Effector CD4-positive, alpha-beta T cell (primary cell): ENCODE measurements at regions not wholly inside any gene's neighbourhood (a gene's known extent, or its start where the extent isn't known, plus 50 kb on each side); places are given as distances from the start of the nearest gene placed in this dataset.
"Not testable (repeated sequence)": the region's sequence is repeated elsewhere in the genome, so short reads cannot be mapped to it uniquely, and the experiment has no call there.

ENCODE experiments used
- DNase-seq: peaks from one replicate; pipeline ENCODE4 v3.0.0-alpha.2; 2020

DNA sequence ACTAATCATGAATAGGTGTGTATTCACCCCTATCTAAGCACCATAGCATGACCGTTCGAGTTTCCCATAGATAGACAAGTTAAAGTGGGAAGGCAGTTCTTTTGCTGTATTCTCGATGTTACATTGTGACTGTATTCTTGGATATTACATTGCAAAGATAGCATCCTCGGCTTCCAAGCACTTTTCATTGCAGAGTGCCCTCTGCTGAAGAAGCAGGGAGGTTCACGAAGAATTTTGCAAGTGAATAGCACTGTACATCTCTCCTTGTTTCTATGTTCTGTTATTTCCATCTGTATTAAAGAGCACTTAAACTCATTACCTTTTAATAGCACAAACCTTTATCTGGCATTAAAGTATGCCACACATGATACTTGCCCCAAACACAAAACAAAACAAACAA lies 426.7 kb upstream of the ARX start:
- no peak for DNase-seq

DNA sequence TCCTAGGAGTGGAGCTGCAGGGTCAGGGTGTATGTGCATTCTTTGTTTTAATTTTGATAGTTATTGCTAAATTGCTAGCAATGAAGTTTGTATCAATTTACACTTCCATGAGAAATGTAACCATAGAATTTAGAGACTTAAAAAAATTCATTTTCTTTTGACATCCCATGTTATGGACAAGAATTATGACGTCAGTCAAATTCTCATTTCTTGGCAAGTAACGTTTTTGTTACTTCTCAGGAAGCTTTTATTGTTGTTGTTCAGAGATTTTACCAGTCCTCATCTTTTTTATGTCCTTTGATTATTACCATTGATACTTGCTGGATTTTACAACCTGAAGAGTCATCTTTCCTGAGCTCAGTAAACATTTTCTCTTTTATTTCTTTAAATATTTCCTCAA lies 417.5 kb upstream of the ARX start:
- DNase-seq = no peak

DNA sequence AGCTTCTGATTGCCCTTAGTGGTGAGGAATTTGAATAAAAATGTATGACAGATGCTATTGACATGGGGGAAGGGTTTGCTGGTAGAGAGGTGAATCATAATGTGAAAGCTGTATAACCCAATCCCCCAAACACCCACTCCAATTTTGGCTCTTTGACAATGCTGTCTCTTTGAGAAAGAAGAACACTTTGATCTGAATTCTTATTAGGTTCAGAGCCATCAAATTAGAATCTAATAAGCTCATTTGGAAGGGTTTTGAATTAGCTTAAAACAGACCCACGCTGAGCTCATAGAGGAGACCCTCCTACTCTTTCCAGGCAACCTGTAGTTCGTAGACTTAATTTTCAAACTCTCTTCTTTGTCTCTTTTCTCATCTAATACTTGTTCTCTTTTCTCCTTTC lies 416.6 kb upstream of the ARX start:
- DNase-seq = no peak

DNA sequence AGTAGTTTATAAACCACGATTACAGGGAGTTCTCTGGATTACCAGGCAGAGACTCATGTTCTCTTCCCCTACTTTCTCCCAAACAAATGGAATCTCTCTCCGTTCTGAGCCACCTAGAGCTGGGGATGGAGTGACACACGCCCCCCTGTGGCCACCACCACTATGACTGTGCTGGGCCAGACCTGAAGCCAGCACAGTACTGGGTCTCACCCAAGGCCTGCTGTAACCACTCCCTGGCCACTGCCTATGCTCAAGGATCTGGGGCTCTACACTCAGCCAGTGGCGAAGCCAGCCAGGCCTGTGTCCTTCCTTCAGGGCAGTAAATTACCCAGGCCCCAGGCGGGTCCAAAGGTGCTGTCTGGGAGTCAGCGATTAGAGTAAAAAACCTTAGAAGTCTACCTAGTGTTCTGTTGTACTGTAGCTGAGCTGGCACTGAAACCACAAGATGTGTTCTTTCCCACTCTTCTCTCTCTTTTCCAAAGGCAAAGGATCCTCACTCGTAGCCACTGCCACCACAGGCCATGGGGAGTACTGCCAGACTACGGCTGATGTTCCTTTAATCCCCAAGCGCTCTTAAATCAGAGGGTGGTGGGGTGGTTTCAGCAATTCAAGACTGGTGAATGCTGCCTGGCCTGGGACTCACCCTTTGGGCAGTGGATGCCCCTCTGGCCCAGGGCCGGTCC lies 412.2 kb upstream of the ARX start:
- no peak for DNase-seq

DNA sequence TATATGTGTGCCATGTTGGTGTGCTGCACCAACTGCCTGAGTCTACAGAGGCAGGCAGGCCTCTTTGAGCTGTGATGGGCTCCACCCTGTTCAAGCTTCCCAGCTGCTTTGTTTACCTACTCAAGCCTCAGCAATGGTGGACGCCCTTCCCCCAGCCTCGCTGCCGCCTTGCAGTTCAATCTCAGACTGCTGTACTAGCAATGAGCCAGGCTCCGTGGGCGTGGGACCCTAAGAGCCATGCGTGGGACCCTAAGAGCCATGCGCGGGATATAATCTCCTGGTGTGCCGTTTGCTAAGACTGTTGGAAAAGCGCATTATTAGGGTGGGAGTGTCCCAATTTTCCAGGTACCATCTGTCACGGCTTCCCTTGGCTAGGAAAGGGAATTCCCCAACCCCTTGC lies 388.4 kb upstream of the ARX start:
- not testable (repeated sequence) for DNase-seq

DNA sequence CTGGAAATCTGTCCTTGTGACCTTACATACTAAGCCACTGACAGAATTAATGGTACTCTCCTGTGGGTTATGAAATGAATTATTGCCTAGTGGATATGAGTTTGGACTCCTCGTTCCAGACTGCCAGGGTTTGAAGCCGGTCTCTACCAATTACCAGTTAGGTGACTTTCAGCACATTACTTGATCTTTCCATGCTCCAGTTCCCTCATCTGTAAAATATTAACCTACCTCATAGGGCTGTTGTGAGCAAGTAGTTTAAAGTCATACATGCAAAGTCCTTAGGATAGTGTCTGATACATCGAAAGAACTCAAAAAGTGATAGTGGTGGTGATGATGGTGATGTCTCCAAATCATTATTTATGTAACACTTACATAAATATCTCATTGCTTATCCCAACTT lies 373.5 kb upstream of the ARX start:
- no peak for DNase-seq

DNA sequence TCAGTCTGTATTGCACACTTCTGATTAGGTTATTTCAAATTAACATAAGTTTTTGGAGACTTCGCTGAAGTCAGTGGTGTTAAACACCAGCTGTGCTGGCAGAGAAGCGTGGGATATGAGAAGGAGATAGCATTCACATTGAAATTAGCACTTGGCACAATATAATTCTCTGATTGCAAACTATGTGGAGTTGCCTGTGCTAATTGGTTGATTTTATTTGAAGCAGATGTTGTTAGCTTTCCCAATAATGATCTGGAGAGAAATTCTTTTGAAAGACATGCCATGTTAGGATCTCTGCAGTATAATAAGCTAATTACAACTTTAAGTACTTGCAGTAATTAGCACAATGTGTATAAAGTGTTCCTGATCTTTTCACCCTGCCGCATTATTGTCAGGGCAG lies 367.4 kb upstream of the ARX start:
- no peak for DNase-seq

DNA sequence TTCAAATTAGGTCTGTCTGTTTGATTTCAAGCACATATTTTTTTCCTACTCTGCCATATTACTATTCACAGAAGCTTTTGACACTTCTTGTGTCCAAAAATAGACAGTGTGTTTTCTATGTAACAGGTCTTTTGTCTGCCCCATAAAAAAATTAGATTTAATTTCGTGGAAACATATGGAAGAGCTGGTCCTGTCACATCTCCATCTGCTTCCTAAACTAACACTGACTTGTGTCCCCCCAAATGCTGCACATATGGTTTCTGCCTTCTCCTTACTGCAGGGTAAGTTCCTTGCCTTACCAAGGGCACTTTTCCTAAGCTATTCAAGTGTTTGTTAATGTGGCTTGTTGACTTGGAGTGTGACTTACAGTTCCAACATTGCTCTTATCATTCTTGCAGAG lies 340.7 kb upstream of the ARX start:
- DNase-seq = no peak

DNA sequence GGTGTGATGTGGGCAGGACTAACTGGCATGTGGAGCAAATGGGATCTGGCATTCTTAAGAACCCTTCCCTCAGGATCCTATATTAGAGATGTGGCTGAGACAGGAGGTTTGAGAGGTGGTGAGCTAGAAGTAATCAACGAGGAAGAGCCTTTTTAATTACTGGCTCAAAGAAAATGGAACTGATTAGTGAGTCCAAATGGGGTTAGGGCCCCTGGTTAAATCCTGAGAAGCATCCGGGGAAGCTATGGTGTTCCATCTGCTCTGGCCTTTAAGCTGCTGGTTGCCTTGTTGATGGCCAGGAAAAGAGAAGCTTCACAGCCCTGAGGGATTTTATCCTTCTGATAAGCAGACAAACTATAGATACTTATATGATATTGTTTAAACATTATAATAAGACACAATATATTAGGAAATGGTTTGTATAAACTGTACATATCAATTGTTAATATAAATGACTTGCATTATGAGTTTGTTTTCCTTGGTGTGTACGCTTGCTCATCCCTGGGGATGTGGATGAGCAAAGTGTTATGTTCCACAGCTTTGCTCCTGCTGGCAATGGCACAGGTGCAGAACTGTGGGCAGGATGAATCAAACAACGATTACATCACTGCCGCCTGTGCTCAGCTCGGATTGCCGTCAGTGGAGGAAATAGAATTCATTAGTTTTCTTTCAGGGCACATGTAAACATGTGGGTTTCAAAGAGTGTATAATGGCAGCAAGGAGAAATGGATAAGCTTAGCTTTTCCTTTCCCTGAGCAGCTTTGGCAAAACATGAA lies 328.6 kb upstream of the ARX start:
- no peak for DNase-seq

DNA sequence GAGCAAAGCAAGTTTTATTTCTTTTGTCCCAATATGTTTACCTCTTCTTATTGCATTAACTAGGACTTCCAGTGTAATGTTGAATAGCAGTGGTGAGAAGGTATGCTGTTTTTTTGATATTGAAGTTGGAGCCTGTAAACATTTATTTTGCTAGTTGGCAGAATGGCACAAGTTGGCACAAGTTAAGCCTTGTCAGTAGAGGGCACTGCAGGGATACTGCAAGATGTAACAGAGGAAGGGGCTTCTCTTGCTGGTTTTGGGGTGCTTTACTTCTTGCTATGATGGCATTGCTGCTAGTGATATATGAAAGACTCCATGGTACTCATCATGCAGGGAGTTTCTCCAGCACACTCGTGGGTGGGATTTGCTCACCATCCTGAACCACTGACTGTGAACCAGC lies 327.3 kb upstream of the ARX start:
- DNase-seq = no peak

DNA sequence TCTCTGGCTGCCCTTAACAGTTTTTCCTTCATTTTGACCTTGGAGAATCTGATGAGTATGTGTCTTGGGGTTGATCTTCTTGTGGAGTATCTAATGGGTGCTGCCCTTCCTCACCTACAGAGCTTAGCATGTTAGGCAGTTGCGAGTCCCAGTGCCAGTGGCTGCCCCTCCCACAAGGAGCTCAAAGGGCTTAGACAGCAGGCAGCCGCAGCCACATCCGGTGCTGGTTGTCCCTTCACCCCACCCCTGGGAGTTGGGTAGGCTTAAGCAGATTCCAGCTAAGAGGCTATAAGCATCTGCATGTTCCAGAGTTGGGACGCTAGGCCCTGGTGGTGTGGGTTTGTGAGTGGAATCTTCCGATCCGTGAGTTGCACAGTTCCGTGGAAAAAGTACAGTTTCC lies 322.1 kb upstream of the ARX start:
- DNase-seq = no peak

DNA sequence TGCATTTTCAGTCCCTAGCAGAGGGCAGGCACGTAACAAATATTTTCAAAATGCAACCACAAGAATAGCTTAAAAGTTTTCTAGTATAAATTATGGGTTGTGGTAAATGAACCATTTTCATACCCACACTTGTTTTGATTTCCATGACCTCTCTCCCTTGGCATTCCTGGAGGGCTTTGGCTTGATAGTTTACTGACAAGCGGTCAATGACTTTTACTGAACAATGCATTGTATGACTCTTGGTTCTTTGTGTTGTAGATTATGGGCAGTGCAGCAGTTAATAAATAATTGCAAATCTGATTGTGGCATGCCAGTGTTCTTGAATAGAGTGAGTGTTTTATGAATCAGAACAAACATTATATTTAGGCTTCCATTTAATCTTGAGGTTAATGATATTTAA lies 285.2 kb upstream of the ARX start:
- DNase-seq = no peak

DNA sequence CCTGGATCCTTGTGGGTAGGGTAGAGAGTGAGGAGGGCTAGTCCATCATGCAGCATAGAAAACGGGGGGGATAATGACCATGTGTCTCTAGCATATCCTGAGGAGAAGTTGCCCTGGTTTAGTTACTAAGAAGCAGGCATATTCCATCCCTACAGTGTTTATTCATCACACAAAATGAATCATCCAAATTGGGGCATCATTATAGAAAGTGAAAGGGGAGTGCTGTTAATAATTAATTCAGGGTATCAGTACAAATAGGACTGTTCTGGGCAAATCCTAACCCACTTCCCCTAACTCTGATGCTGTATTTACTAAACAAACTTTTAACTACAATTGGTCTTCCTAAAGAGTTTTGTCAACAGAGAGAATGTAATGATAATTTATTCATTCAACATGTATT lies 281.1 kb upstream of the ARX start:
- no peak for DNase-seq

DNA sequence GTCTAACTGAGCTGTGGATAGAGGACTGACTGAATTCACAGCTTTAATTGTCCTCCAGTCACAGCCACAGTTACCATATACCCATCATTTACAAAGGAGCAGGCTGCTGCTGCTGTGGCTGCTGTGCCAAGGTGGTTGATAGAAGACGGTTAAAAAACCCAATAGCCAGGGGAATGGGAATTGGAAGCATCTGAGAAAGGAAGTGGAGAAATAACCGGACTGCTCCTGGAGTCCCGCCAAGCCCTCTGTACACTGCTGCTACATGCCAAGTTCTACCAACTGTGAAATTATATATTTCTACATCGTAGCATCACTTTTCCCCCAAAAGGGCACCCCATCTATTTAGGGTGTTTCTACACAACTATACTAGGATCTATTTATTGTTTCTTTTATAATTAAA lies 279.7 kb upstream of the ARX start:
- no peak for DNase-seq

DNA sequence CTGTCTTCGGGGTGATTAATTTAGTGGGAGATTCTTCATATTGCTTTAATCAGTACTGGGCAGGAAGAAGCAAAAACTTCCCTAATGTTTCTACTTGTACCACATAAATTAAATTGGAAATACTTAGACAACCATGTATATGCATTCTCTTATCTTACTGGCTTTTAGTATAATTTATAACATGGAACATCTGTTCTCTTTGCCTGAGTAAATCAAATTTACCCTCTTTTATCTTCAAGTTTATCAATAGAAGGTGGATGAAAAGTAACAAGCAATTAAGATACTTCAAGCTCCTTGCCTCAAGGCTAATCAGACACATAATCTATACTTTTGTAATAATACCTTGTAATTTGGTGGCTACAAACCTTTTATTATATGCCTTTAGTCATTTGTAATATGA lies 274.4 kb upstream of the ARX start:
- DNase-seq = no peak

DNA sequence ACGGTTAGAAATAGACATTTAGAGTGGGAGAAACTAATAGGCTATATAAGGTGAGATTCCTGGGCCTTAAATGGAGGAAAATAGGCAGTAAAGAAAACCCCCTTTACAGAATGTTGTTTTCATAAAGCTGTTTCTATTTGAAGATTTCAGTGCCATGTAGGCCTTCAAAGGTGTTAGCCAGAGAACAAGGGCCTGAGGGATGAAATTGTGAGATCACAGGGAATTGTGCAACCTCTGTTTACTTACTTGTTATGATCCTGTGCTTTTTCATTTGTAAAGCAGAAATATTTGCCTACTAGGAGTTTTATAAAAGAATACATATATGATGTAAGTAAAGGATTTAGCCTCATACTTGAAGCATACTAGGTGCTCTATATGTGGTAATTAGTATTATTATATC lies 272.9 kb upstream of the ARX start:
- no peak for DNase-seq

DNA sequence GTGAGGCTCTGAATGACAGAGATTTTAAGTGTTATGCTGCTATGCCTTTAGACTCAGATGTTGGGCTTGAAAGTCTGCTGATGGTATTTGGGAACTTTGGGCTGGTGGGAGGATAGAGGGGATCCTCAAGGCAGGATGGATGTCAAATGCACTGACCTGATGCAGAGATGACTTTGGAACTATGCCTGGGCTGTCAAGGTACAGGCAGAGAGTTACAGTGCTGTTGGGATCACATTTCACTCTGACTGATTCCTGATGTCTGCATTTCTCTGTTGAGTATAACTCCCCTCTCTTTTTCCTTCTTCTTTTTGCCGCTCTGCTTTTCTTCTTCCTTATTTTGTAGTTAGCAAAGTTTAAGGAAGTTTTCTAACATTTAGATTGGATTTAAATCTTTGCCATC lies 271.8 kb upstream of the ARX start:
- no peak for DNase-seq

DNA sequence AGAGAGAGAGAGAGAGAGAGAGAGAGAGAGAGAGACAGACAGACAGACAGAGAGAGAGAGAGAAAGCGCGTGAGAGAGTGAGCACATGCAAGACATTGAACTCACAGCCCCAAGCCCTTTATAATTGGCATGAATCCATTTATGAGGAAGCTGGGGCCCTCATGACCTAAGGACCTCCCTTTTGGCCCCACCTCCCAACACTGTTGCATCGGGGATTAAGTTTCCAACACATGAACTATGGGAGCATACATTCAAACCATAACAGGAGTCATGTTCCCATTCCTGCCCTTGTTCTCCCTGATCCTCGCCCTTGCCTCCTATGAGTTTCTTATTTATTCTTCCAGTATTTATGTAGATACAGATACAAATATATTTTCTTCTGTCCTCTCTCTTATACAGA lies 269.8 kb upstream of the ARX start:
- DNase-seq = no peak

DNA sequence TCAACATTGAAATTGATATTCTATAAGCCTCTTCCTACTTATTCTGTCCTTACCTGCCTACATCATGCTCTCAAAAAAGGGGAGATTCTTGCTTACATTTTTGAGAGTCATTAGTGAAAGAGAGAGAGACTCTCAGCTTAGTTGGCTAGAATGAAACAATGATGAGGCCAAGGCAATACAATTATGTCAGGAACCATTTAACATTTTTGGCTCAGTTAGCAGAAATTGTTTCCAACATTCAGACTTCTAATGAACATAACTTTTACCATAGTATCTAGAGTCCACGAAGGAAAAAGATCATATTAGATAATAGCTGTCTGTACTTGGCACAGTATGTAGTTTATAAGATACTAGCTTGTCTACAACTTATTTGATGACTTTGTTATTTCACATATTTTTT lies 263.7 kb upstream of the ARX start:
- DNase-seq = no peak

DNA sequence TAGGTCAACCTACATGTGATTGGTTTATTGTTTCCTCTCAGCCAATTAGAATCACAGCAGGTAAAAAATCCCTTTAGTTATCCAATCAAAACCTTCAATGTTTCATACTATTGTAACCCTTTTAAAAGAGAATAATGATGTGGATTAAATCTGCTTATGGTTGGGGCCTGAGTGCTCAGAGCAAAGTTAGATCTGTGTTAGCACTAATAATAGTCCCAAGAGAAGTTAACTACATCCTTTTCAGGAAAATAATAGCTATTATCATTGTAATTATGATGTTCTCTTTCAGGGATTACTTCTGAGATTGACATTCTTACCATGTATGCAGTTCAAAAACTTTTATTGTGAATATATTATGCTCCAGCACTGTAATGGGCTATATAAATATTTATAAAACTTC lies 262.6 kb upstream of the ARX start:
- no peak for DNase-seq

DNA sequence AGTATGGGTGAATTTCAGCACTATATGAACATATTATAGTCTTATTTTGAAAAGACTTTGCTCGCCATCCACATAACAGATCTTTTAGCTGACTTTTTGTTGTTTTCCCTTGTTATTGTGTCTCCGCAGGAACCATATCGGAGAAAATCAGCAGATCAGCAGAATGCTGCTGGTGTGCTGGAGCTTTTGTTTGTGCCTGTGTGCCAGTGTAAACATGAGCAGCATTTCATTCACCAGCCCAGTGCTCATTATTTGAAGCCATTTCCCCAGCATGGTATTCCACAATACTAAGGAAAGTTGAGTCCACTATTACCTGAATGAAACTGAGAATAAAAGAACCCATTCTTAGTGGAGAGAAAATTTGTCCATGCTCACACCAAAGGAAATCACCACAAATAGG lies 261.8 kb upstream of the ARX start:
- no peak for DNase-seq

DNA sequence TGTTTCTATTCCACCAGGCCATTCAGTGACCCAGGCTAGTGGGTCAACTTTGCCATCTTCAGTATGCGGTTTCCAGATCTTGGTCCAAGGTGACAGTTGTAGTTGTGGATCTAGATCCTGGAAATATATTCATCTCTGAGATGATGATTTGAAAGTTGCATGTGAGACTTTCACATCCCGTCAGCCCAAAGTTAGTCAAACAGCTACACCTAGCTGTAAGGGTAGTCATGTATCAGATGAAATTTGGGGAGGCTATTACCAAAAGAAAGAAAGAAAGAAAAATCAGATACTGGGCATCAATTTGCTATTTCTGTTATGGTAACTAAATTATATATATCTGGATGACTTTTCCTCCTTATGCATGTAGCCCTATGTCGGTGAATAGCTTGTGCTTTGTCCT lies 259.4 kb upstream of the ARX start:
- DNase-seq = no peak

DNA sequence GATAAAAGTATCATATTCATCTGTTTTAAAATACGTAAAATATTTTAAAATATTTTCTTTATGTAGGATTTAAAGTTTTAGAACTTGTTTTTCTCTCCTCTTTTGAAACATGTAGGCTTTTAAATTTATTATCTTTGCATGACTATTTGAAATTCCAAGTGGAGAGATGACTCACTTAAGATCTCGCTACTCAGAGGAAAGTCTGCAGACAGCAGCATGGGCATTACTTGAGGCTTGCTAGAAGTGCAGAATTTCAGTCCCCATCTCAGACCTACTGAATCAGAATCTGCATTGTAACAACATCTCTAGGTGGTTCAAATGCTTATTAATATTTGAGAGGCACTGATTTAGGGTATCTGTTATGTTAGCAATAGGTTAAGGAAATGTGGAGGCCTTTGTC lies 225.7 kb upstream of the ARX start:
- no peak for DNase-seq

DNA sequence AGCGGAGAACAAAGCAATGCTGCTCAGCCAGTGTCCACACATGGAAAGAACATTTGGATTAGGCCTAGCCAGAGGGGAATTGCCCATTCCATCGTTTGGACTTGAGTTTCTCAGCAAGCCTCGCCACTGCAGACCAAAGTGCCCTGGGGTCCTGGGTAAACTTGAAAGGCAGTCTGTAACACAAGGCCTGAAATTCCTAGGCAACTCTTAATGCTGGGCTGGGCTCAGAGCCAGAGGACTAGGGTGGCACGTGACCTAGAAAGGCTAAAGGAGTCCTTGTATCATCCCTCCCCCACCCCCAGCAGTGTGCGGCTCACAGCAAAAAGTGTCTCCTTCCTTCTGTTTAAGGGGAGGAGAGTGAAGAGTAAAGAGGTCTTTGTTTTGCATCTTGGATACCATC lies 210.4 kb upstream of the ARX start:
- no peak for DNase-seq

DNA sequence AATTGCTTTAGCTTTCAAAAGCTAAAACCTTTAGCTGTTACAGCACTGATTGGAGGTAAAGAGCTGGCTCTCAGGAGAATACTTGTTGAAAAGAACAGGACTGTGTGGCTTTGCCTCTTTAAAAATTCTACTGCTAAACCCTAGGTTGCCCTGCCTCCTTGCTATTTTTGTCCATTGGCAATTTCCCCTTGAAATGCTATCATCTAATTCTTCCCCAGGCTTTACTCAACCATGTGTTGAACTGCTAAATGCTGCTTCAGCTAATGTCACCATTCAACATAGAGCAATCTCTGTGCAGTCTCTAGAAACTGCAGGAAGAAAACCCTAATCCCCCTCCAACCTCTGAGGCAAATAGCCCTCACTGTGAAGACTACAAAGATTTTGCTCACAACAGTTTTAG lies 203.7 kb upstream of the ARX start:
- DNase-seq = no peak
